HG03097 (cell line): ENCODE measurements at regions not wholly inside any gene's neighbourhood (a gene's known extent, or its start where the extent isn't known, plus 50 kb on each side); places are given as distances from the start of the nearest gene placed in this dataset.
"Not testable (repeated sequence)": the region's sequence is repeated elsewhere in the genome, so short reads cannot be mapped to it uniquely, and the experiment has no call there.

Source experiments
- ATAC-seq: cut with Tn5 transposase; IDR thresholded peaks from one replicate; pipeline ENCODE4 v1.9.1; 2021; ENCODE audit not compliant: unreplicated experiment, low FRiP score

- no peak for ATAC-seq
Measured at GRCh38 chr2:107530046-107530445, 296.6 kb upstream of the RGPD4 start.

GRCh38 chr2:107534926-107535325 lies 291.8 kb upstream of the RGPD4 start:
- no peak for ATAC-seq

- ATAC-seq, result not testable (repeated sequence)
Measured at GRCh38 chr2:107535905-107536689, 290.6 kb upstream of the RGPD4 start.

- ATAC-seq, result no peak
Measured at GRCh38 chr2:107542314-107542740, 284.4 kb upstream of the RGPD4 start.

GRCh38 chr2:107543793-107544192 lies 282.9 kb upstream of the RGPD4 start:
- ATAC-seq, result no peak

- no peak for ATAC-seq
Measured at GRCh38 chr2:107545066-107545465, 281.6 kb upstream of the RGPD4 start.

- no peak for ATAC-seq
Measured at GRCh38 chr2:107545851-107546250, 280.8 kb upstream of the RGPD4 start.

- ATAC-seq, result no peak
Measured at GRCh38 chr2:107548216-107548615, 278.5 kb upstream of the RGPD4 start.

GRCh38 chr2:107553046-107553445 lies 273.6 kb upstream of the RGPD4 start:
- no peak for ATAC-seq

- ATAC-seq, result no peak
Measured at GRCh38 chr2:107553539-107553938, 273.2 kb upstream of the RGPD4 start.

- no peak for ATAC-seq
Measured at GRCh38 chr2:107556038-107556627, 270.6 kb upstream of the RGPD4 start.

- ATAC-seq, result no peak
Measured at GRCh38 chr2:107558295-107558694, 268.4 kb upstream of the RGPD4 start.

GRCh38 chr2:107569496-107569895 lies 257.2 kb upstream of the RGPD4 start:
- ATAC-seq, result no peak

GRCh38 chr2:107570876-107571275 lies 255.8 kb upstream of the RGPD4 start:
- ATAC-seq, result no peak

GRCh38 chr2:107572890-107573289 lies 253.8 kb upstream of the RGPD4 start:
- not testable (repeated sequence) for ATAC-seq

- ATAC-seq, result no peak
Measured at GRCh38 chr2:107576991-107577390, 249.7 kb upstream of the RGPD4 start.

GRCh38 chr2:107582487-107582886 lies 244.2 kb upstream of the RGPD4 start:
- no peak for ATAC-seq

- ATAC-seq, result no peak
Measured at GRCh38 chr2:107584577-107584976, 242.1 kb upstream of the RGPD4 start.

GRCh38 chr2:107585851-107586250 lies 240.8 kb upstream of the RGPD4 start:
- ATAC-seq, result no peak

- no peak for ATAC-seq
Measured at GRCh38 chr2:107588181-107588580, 238.5 kb upstream of the RGPD4 start.

GRCh38 chr2:107589079-107589491 lies 237.6 kb upstream of the RGPD4 start:
- ATAC-seq, result no peak

GRCh38 chr2:107591561-107592279 lies 235.0 kb upstream of the RGPD4 start:
- no peak for ATAC-seq
